COR-L47 (cell line): ENCODE measurements at regions not wholly inside any gene's neighbourhood (a gene's known extent, or its start where the extent isn't known, plus 50 kb on each side); places are given as distances from the start of the nearest gene placed in this dataset.

Experiments used
- DNase-seq: peaks from one replicate; lab custom pipeline; 2025; lab: John Stamatoyannopoulos, UW

DNA sequence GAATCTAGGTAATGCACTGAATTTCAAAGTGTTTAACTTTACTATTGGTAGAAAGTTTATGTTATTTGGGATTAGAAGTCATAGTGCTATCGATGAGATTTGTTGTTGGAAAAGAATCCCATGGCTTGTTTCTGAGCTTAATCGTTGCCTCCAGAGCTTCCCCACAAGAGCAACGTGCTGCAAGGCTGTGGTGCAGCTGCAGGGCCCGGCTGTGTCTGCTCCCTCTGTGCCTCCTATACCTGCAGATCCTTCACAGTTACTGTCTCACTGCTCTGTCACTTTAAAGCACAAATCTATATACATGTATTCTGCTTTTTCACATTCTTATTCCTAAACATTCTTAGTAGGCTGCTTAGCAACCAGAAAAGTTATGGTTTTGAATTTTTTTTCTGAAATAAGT is 826.6 kb upstream of the COBL start:
- DNase-seq = no peak

- DNase-seq = no peak
Measured at GRCh38 chr7:52140851-52141250, 824.2 kb upstream of the COBL start.

GRCh38 chr7:52135403-52135802 is 818.8 kb upstream of the COBL start:
- no peak for DNase-seq

DNA sequence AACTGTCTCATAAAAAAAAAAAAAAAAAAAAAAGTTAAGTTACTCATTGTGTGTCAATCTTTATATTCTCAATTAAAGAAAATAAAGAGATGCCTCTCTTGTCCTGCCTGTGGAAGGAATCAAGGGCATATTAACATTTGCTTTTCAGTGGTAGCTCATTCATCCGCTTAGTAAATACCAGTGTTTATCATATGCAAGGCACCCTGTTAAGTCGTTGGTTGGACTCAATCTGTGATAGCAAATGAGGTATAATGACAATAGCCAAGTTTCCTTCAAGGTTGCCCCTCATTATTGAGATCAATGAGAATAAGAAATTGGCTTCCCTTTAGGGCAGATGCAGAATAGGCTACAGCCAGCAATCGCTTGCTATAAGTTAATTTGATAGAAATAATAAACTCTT is 812.7 kb upstream of the COBL start:
- DNase-seq = no peak

GRCh38 chr7:52120912-52121311 is 804.3 kb upstream of the COBL start:
- DNase-seq = no peak

DNA sequence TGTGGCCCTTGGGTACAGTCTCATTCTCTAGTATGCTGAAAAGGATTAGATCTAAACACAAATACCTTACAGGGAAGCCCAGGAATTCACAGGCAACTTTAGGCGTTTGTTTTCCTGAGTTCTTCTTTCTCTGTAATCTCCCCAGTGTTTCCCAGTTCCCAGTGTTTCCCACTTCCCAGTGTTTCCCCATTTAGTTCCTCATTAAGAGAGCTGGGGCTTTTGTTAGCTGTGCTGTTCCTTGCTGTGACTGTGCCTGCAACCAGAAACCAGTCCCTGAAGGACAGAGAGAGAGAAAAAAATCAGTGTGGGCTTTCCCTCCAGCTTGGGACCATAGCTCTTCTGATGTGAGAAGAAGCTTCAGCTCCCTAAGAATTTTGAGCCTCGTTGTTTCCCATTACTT is 802.9 kb upstream of the COBL start:
- DNase-seq = no peak

- DNase-seq = no peak
Measured at GRCh38 chr7:52114509-52114908, 797.9 kb upstream of the COBL start.

- no peak for DNase-seq
Measured at GRCh38 chr7:52114056-52114455, 797.4 kb upstream of the COBL start.

GRCh38 chr7:52107355-52107754 is 790.7 kb upstream of the COBL start:
- DNase-seq = no peak

DNA sequence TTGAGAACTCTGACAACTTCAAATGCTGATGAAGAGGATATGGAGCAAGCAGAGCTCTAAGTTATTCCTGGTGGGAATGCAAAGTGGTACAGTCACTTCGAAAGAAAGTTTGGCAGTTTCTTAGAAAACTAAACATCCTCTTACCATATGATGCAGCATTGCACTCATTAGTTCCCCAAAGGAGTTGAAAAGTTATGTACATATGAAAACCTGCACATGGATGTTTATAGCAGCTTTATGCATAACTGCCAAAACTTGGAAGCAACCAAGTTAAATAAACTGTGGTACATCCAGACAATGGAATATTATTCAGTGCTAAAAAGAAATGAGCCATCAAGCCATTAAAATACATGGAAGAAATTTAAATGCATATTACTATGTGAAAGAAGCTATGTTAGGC is 779.3 kb upstream of the COBL start:
- no peak for DNase-seq

GRCh38 chr7:52091996-52092395 is 775.4 kb upstream of the COBL start:
- DNase-seq = no peak

DNA sequence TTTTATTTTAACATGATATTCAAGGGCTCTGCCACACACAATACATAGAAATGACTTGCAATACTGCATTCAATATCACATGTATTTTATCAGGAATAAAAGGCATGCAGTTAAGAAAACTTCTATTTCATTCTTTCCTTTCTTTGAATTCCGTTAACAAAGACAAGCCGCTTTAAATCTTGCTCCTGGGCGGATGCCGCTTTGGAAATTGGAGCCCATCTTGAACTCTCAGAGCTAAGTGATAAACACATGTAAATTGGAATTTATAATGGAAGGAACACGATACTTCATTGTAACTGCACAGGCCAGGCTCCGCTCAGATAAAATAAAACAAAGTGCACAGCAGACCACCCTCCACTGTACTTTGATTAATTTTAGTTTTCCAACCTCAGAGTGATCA is 774.5 kb upstream of the COBL start:
- no peak for DNase-seq

- no peak for DNase-seq
Measured at GRCh38 chr7:52088008-52088901, 771.6 kb upstream of the COBL start.

DNA sequence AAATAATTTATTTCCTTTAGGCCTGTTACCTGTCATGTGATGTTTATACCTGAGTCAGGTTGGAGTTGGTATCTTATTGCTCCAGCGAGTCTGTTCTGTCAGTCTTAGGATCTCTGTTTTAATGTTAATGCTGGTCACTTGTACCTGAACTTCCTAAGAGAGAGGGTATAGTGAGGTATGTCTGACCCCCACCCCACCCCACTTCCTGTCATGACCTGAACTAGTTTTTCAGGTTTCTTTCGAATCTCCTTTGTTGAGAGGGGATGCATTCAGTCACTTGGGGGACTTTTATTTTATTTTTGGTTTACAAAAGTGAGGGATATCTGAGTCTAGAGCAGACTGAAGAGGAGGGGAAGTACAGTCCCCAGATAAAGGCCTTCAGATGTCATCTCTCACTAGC is 769.0 kb upstream of the COBL start:
- DNase-seq = no peak

GRCh38 chr7:52080493-52080892 is 763.9 kb upstream of the COBL start:
- no peak for DNase-seq

GRCh38 chr7:52079726-52080125 is 763.1 kb upstream of the COBL start:
- no peak for DNase-seq

DNA sequence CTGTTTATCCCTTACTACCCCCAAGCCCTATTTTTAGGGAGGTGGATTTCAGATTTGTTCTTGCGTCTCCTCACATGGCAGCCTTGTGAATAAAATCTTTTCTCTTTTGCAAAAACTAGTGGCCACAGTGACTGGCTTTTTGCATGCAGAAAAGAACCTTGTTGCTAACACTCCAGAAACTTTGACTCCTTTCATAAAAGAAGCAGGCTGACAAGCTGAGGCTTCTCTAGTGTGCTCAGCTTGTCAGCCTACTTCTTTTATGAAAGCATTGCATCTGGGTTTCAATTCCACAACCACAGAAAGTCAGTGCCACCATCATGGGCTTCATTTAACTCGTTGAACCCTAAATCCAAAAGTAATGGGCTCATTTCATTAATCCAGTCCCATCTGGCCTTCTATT is 761.0 kb upstream of the COBL start:
- DNase-seq = no peak

DNA sequence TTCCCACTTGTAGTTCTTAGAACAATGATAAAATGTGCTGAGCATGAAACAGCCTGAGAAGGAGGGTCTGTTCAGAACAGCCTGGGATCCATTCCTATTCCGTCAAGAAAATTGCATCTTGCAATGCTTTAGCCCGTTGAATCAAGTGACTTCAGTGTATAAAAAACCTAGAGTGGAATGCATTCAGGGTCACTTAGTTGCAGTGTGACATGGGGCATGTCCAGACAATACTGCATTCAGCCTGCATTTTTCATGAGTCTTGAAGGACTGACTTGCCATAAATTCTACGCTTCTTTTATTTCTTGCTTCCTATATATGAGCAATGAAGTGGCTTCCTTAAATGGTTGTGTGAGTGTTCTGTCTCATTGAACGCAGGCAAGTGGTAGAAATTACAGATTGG is 758.3 kb upstream of the COBL start:
- DNase-seq = no peak

DNA sequence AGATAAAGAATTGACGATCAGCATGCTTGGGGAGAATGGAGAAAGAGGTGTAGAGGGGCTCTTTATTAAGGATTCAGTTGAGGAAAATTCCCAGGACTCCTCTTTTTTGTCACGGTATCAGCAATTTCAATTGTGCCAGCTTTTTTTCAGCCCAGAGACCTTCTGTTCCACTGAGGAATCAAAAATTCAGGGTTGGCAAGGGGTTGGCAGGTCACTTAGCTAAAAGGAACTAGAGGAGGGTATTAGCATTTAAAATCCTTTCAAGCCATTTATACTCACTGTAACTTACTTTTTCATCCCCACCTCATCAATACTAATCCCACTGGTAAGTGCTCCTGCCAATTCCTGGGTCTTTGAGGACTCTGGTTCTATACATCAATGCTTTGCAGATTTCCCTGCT is 757.5 kb upstream of the COBL start:
- DNase-seq = no peak

DNA sequence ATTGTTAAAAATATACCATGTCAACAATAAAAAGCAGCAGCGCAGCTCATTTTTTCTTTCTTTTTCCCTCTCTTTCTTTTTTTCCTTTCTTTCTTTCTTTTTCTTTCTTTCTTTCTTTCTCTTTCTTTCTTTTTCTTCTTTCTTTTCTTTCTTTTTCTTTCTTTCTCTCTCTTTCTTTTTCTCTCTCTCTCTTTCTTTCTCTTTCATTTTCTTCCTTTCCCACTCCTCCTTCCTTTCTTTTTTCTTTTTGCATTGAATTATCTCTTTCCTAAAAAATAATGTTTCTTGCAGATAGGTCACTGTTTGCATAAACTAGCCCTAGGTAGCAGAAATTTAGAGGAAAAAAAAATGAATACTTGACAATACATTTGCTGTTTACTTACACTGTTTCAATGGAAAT is 755.1 kb upstream of the COBL start:
- no peak for DNase-seq

- no peak for DNase-seq
Measured at GRCh38 chr7:52064493-52064892, 747.9 kb upstream of the COBL start.

DNA sequence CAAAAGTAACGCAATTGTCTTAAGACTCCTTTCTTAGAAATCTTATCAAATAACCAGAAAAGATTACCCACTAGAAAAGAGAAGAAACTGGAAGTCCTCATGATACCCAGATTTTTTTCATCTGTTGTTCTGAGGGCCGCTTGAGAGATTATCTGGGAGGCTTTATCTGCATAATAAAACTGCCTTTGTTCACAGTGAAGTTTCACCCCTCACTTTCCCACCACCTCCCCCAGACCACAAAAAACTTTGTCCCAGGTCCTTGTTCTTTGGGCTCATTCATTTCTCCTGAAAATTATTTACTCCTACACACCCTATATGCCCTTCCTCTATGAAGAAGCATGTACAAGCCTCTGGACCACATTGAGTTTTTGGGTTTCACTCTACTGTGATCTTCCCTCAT is 745.1 kb upstream of the COBL start:
- no peak for DNase-seq

- DNase-seq = no peak
Measured at GRCh38 chr7:52053525-52053924, 736.9 kb upstream of the COBL start.

DNA sequence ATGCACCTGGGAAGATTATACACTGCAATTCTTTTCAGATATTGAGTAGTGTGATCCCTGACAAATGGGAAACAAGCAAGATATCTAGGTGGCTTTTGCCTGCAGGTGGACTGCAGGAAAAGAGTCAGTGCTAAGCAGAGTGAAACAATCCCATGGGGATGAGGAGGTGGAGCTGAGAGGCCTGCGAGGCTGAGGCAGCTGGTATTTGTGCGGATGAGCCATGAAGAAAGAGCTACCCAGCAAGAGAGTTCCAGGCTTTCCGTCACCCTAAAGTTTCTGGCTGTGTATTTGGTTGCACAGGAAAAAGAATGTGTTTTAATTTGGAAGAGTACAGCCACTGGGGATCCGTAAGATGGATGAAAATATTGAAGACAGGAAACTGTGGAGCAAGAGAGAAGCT is 714.1 kb upstream of the COBL start:
- DNase-seq = no peak
